ENCODE measurements at regions not wholly inside any gene's neighbourhood (a gene's known extent, or its start where the extent isn't known, plus 50 kb on each side); places are given as distances from the start of the nearest gene placed in this dataset.

DNA sequence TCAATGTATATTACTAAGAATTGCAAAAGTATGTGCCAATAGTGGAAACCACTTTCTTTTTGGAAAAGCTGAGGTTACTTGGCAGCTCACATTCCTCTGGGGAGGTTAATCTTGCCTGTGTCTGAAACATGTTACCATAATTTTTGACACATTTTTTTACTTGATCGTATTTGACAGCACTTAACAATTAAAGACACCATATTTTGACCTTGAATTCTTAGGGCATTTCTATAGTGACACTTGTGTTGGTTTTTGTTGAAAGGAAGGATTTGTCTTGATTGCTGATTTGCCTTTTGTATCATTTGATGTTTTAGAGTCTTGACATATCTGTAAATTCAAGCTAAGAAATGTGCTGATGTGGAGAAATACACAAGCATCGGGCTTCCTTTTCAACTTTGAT is 2135.5 kb downstream of the PCDH7 start:
- DNase-seq (ENCODE audit: low read depth, low spot score), result no peak
- no peaks in the 10 kb centered on the region for H3K9me3 ChIP-seq (ENCODE audit: control insufficient read depth, insufficient read depth, low read length)
- H3K36me3 ChIP-seq (ENCODE audit: control insufficient read depth, insufficient read depth, low read length), result no peaks in the 10 kb centered on the region
- H3K4me1 ChIP-seq (ENCODE audit: control insufficient read depth, insufficient read depth, low read length), result no peaks in the 10 kb centered on the region
- no peaks in the 10 kb centered on the region for H3K27me3 ChIP-seq (ENCODE audit: control insufficient read depth, insufficient read depth, low read length)
- WGBS (ENCODE audit: insufficient coverage, insufficient read length), result no CpG with 5 or more reads among the region's 2 CpGs
- no peak overlapping the region for H3K27ac ChIP-seq (ENCODE audit: low read length)
- no peak overlapping the region for H3K4me3 ChIP-seq (ENCODE audit: low read length)

DNA sequence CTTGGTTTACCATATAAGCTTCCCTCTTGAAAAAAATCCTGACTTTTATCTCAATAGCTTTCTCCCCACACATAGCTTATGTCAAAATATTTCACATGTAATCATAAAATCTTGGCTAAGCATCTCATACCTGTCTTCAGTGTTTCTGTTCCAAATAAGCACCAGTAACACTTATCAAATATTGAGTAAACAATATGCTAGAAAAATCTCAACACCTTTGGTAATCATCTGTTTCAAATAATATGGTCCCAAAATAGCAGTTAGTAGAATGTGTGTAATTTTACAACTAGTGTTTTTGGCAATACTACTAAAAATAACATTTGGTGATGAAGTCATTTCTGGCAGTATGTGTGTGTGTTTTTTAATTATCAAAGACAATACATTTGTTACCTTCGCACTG is 2138.2 kb downstream of the PCDH7 start:
- no peak overlapping the region for H3K4me3 ChIP-seq (ENCODE audit: low read length)
- no peak overlapping the region for H3K27ac ChIP-seq (ENCODE audit: low read length)

GRCh38 chr4:32858971-32859370 is 2138.8 kb downstream of the PCDH7 start:
- no peak for DNase-seq (ENCODE audit: low read depth, low spot score)
- Histone ChIP-seq H3K9me3 (ENCODE audit: control insufficient read depth, insufficient read depth, low read length) (no peaks in the 10 kb centered on the region), H3K4me3 (ENCODE audit: low read length) (no peak overlapping the region), H3K27ac (ENCODE audit: low read length) (no peak overlapping the region), H3K36me3 (ENCODE audit: control insufficient read depth, insufficient read depth, low read length) (no peaks in the 10 kb centered on the region), H3K4me1 (ENCODE audit: control insufficient read depth, insufficient read depth, low read length) (no peaks in the 10 kb centered on the region), H3K27me3 (ENCODE audit: control insufficient read depth, insufficient read depth, low read length) (no peaks in the 10 kb centered on the region)
- no CpG with 5 or more reads among the region's 2 CpGs for WGBS (ENCODE audit: insufficient coverage, insufficient read length)

More for the DNA sequence above, 2138.2 kb downstream of the PCDH7 start:
- no peak for DNase-seq (ENCODE audit: low read depth, low spot score)
- no CpG with 5 or more reads among the region's 1 CpG for WGBS (ENCODE audit: insufficient coverage, insufficient read length)
- Histone ChIP-seq H3K36me3 (ENCODE audit: control insufficient read depth, insufficient read depth, low read length) (no peaks in the 10 kb centered on the region), H3K9me3 (ENCODE audit: control insufficient read depth, insufficient read depth, low read length) (no peaks in the 10 kb centered on the region), H3K27me3 (ENCODE audit: control insufficient read depth, insufficient read depth, low read length) (no peaks in the 10 kb centered on the region), H3K4me1 (ENCODE audit: control insufficient read depth, insufficient read depth, low read length) (no peaks in the 10 kb centered on the region)

- no peak overlapping the region for H3K27ac ChIP-seq (ENCODE audit: low read length)
- no peaks in the 10 kb centered on the region for H3K4me1 ChIP-seq (ENCODE audit: control insufficient read depth, insufficient read depth, low read length)
- WGBS (ENCODE audit: insufficient coverage, insufficient read length), result no CpG with 5 or more reads among the region's 3 CpGs
- H3K36me3 ChIP-seq (ENCODE audit: control insufficient read depth, insufficient read depth, low read length), result no peaks in the 10 kb centered on the region
- no peak for DNase-seq (ENCODE audit: low read depth, low spot score)
- no peaks in the 10 kb centered on the region for H3K9me3 ChIP-seq (ENCODE audit: control insufficient read depth, insufficient read depth, low read length)
- no peaks in the 10 kb centered on the region for H3K27me3 ChIP-seq (ENCODE audit: control insufficient read depth, insufficient read depth, low read length)
- H3K4me3 ChIP-seq (ENCODE audit: low read length), result no peak overlapping the region
These were observed 2144.7 kb downstream of the PCDH7 start for GRCh38 chr4:32864713-32865351.

GRCh38 chr4:32876546-32876945 is 2156.4 kb downstream of the PCDH7 start:
- no peak for DNase-seq (ENCODE audit: low read depth, low spot score)
- Histone ChIP-seq H3K36me3 (ENCODE audit: control insufficient read depth, insufficient read depth, low read length) (no peaks in the 10 kb centered on the region), H3K4me3 (ENCODE audit: low read length) (no peak overlapping the region), H3K27ac (ENCODE audit: low read length) (no peak overlapping the region), H3K9me3 (ENCODE audit: control insufficient read depth, insufficient read depth, low read length) (no peaks in the 10 kb centered on the region), H3K27me3 (ENCODE audit: control insufficient read depth, insufficient read depth, low read length) (no peaks in the 10 kb centered on the region), H3K4me1 (ENCODE audit: control insufficient read depth, insufficient read depth, low read length) (no peaks in the 10 kb centered on the region)
- no CpG with 5 or more reads among the region's 5 CpGs for WGBS (ENCODE audit: insufficient coverage, insufficient read length)

DNA sequence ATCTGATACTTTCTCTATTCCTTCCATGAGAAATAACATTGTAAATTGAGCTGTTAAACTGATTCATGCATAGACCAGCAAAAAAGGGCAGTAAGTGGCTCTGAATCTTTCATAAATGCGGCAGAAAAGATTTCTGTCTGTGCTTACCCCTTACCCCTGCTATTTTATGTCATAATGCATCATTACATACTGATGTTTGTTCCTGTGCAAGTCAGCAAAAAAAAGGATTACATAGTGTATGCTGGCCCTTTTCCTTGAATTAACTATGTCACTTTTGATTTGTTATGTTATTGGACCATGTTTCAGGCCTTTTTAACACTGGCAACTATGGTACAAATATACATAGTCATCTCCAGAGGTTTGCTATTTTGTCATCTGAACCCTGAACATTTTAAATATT is 2159.7 kb downstream of the PCDH7 start:
- DNase-seq (ENCODE audit: low read depth, low spot score), result no peak
- no peaks in the 10 kb centered on the region for H3K27me3 ChIP-seq (ENCODE audit: control insufficient read depth, insufficient read depth, low read length)
- H3K4me3 ChIP-seq (ENCODE audit: low read length), result no peak overlapping the region
- H3K36me3 ChIP-seq (ENCODE audit: control insufficient read depth, insufficient read depth, low read length), result no peaks in the 10 kb centered on the region
- no peak overlapping the region for H3K27ac ChIP-seq (ENCODE audit: low read length)
- WGBS (ENCODE audit: insufficient coverage, insufficient read length), result no CpG with 5 or more reads among the region's 1 CpG
- no peaks in the 10 kb centered on the region for H3K4me1 ChIP-seq (ENCODE audit: control insufficient read depth, insufficient read depth, low read length)
- H3K9me3 ChIP-seq (ENCODE audit: control insufficient read depth, insufficient read depth, low read length), result no peaks in the 10 kb centered on the region

DNA sequence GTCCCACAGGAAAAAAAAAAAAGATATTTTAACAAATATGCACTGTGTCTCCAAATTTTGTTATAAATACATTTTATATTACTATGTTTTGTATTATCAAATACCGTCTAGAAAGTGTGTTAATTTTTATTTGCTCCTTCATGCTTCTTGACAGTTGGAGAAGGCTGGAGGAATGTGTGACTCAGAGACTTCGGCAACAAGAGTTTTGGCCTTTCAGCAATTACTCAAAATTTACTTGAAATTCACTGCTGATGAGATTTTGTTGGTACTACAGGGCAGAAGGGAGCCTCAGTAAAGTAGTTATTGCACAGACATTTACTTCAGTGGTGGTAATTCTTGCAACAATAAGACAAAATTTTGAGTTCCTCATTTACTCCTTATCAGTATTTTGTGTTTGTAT is 2164.0 kb downstream of the PCDH7 start:
- Histone ChIP-seq H3K27ac (ENCODE audit: low read length) (no peak overlapping the region), H3K36me3 (ENCODE audit: control insufficient read depth, insufficient read depth, low read length) (no peaks in the 10 kb centered on the region), H3K9me3 (ENCODE audit: control insufficient read depth, insufficient read depth, low read length) (no peaks in the 10 kb centered on the region), H3K4me1 (ENCODE audit: control insufficient read depth, insufficient read depth, low read length) (no peaks in the 10 kb centered on the region), H3K27me3 (ENCODE audit: control insufficient read depth, insufficient read depth, low read length) (no peaks in the 10 kb centered on the region), H3K4me3 (ENCODE audit: low read length) (no peak overlapping the region)
- DNase-seq (ENCODE audit: low read depth, low spot score), result no peak
- no CpG with 5 or more reads among the region's 2 CpGs for WGBS (ENCODE audit: insufficient coverage, insufficient read length)

GRCh38 chr4:32890398-32890797 is 2170.2 kb downstream of the PCDH7 start:
- no peak for DNase-seq (ENCODE audit: low read depth, low spot score)
- Histone ChIP-seq H3K4me1 (ENCODE audit: control insufficient read depth, insufficient read depth, low read length) (no peaks in the 10 kb centered on the region), H3K9me3 (ENCODE audit: control insufficient read depth, insufficient read depth, low read length) (no peaks in the 10 kb centered on the region), H3K4me3 (ENCODE audit: low read length) (no peak overlapping the region), H3K36me3 (ENCODE audit: control insufficient read depth, insufficient read depth, low read length) (no peaks in the 10 kb centered on the region), H3K27ac (ENCODE audit: low read length) (no peak overlapping the region), H3K27me3 (ENCODE audit: control insufficient read depth, insufficient read depth, low read length) (no peaks in the 10 kb centered on the region)
- no CpG with 5 or more reads among the region's 4 CpGs for WGBS (ENCODE audit: insufficient coverage, insufficient read length)

- H3K27ac ChIP-seq (ENCODE audit: low read length), result no peak overlapping the region
- no peaks in the 10 kb centered on the region for H3K27me3 ChIP-seq (ENCODE audit: control insufficient read depth, insufficient read depth, low read length)
- H3K4me1 ChIP-seq (ENCODE audit: control insufficient read depth, insufficient read depth, low read length), result no peaks in the 10 kb centered on the region
- no peaks in the 10 kb centered on the region for H3K36me3 ChIP-seq (ENCODE audit: control insufficient read depth, insufficient read depth, low read length)
- H3K4me3 ChIP-seq (ENCODE audit: low read length), result no peak overlapping the region
- WGBS (ENCODE audit: insufficient coverage, insufficient read length), result no CpG with 5 or more reads among the region's 3 CpGs
- no peaks in the 10 kb centered on the region for H3K9me3 ChIP-seq (ENCODE audit: control insufficient read depth, insufficient read depth, low read length)
- DNase-seq (ENCODE audit: low read depth, low spot score), result no peak
These were observed 2188.9 kb downstream of the PCDH7 start for GRCh38 chr4:32909053-32909452.

GRCh38 chr4:32909736-32910135 is 2189.6 kb downstream of the PCDH7 start:
- no CpG with 5 or more reads among the region's 2 CpGs for WGBS (ENCODE audit: insufficient coverage, insufficient read length)
- H3K27ac ChIP-seq (ENCODE audit: low read length), result no peak overlapping the region

DNA sequence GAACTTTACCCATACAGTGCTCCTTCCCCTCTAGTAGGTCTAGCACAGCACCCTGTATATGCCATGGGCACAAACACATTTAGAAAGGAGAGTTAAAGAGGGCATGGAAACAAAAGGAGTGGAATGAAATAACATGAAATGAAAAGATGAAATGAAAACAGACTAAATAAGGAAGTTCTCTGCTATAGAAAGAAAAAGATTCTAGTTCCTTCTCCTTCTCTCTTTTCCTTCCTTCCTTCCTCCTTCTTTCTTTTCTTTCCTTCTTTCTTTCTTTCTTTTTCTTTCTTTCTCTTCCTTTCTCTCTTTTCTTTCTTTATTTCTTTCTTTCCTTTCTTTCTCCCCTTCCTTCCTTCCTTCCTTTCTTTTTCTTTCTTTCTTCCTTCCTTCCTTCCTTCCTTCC is 2197.4 kb downstream of the PCDH7 start:
- no peaks in the 10 kb centered on the region for H3K36me3 ChIP-seq (ENCODE audit: control insufficient read depth, insufficient read depth, low read length)
- no peak overlapping the region for H3K27ac ChIP-seq (ENCODE audit: low read length)
- H3K4me3 ChIP-seq (ENCODE audit: low read length), result no peak overlapping the region
- no peaks in the 10 kb centered on the region for H3K4me1 ChIP-seq (ENCODE audit: control insufficient read depth, insufficient read depth, low read length)
- no peaks in the 10 kb centered on the region for H3K9me3 ChIP-seq (ENCODE audit: control insufficient read depth, insufficient read depth, low read length)
- DNase-seq (ENCODE audit: low read depth, low spot score), result no peak
- H3K27me3 ChIP-seq (ENCODE audit: control insufficient read depth, insufficient read depth, low read length), result no peaks in the 10 kb centered on the region

More at GRCh38 chr4:32909736-32910135, 2189.6 kb downstream of the PCDH7 start:
- no peak for DNase-seq (ENCODE audit: low read depth, low spot score)
- Histone ChIP-seq H3K4me3 (ENCODE audit: low read length) (no peak overlapping the region), H3K27me3 (ENCODE audit: control insufficient read depth, insufficient read depth, low read length) (no peaks in the 10 kb centered on the region), H3K36me3 (ENCODE audit: control insufficient read depth, insufficient read depth, low read length) (no peaks in the 10 kb centered on the region), H3K9me3 (ENCODE audit: control insufficient read depth, insufficient read depth, low read length) (no peaks in the 10 kb centered on the region), H3K4me1 (ENCODE audit: control insufficient read depth, insufficient read depth, low read length) (no peaks in the 10 kb centered on the region)

All from iPS DF 6.9 (cell line).